ENCODE measurements at regions not wholly inside any gene's neighbourhood (a gene's known extent, or its start where the extent isn't known, plus 50 kb on each side); places are given as distances from the start of the nearest gene placed in this dataset.

GRCh38 chr11:122062763-122063162, 53.3 kb downstream of the BLID start:
- Histone ChIP-seq H3K36me3 (ENCODE audit: insufficient read depth, low read length) (no peaks in the 10 kb centered on the region), H3K27me3 (ENCODE audit: control insufficient read depth in 1 of 2, insufficient read depth in 2 of 2, low read length in 2 of 2) (no peaks in the 10 kb centered on the region), H3K4me1 (ENCODE audit: insufficient read depth, low read length) (no peaks in the 10 kb centered on the region), H3K4me3 (ENCODE audit: low read depth in 1 of 2, low read length in 2 of 2) (no peak overlapping the region), H3K27ac (ENCODE audit: low read depth, low read length) (no peak overlapping the region), H3K9me3 (ENCODE audit: low read length) (no peaks in the 10 kb centered on the region), H3K9ac (ENCODE audit: low read length) (no peak overlapping the region)

GRCh38 chr11:122059565-122059964, 56.5 kb downstream of the BLID start:
- Histone ChIP-seq H3K27ac (ENCODE audit: low read depth, low read length) (no peak overlapping the region), H3K9me3 (ENCODE audit: low read length) (no peaks in the 10 kb centered on the region)

GRCh38 chr11:122050021-122050690, 65.9 kb downstream of the BLID start:
- Histone ChIP-seq H3K4me1 (ENCODE audit: insufficient read depth, low read length) (no peaks in the 10 kb centered on the region), H3K9me3 (ENCODE audit: low read length) (no peaks in the 10 kb centered on the region), H3K27ac (ENCODE audit: low read depth, low read length) (no peak overlapping the region), H3K4me3 (ENCODE audit: low read depth in 1 of 2, low read length in 2 of 2) (no peak overlapping the region), H3K9ac (ENCODE audit: low read length) (no peak overlapping the region), H3K36me3 (ENCODE audit: insufficient read depth, low read length) (no peaks in the 10 kb centered on the region), H3K27me3 (ENCODE audit: control insufficient read depth in 1 of 2, insufficient read depth in 2 of 2, low read length in 2 of 2) (no peaks in the 10 kb centered on the region)

More at GRCh38 chr11:122059565-122059964, 56.5 kb downstream of the BLID start:
- Histone ChIP-seq H3K4me3 (ENCODE audit: low read depth in 1 of 2, low read length in 2 of 2) (no peak overlapping the region), H3K36me3 (ENCODE audit: insufficient read depth, low read length) (no peaks in the 10 kb centered on the region), H3K27me3 (ENCODE audit: control insufficient read depth in 1 of 2, insufficient read depth in 2 of 2, low read length in 2 of 2) (no peaks in the 10 kb centered on the region), H3K4me1 (ENCODE audit: insufficient read depth, low read length) (no peaks in the 10 kb centered on the region), H3K9ac (ENCODE audit: low read length) (no peak overlapping the region)

GRCh38 chr11:122048401-122048800, 67.6 kb downstream of the BLID start:
- Histone ChIP-seq H3K27ac (ENCODE audit: low read depth, low read length) (no peak overlapping the region), H3K27me3 (ENCODE audit: control insufficient read depth in 1 of 2, insufficient read depth in 2 of 2, low read length in 2 of 2) (no peaks in the 10 kb centered on the region), H3K9me3 (ENCODE audit: low read length) (no peaks in the 10 kb centered on the region), H3K4me1 (ENCODE audit: insufficient read depth, low read length) (no peaks in the 10 kb centered on the region), H3K36me3 (ENCODE audit: insufficient read depth, low read length) (no peaks in the 10 kb centered on the region), H3K9ac (ENCODE audit: low read length) (no peak overlapping the region), H3K4me3 (ENCODE audit: low read depth in 1 of 2, low read length in 2 of 2) (no peak overlapping the region)

GRCh38 chr11:122046846-122047245, 69.2 kb downstream of the BLID start:
- no peaks in the 10 kb centered on the region for H3K36me3 ChIP-seq (ENCODE audit: insufficient read depth, low read length)
- no peak overlapping the region for H3K27ac ChIP-seq (ENCODE audit: low read depth, low read length)
- H3K4me1 ChIP-seq (ENCODE audit: insufficient read depth, low read length): no peaks in the 10 kb centered on the region
- no peak overlapping the region for H3K9ac ChIP-seq (ENCODE audit: low read length)
- H3K27me3 ChIP-seq (ENCODE audit: control insufficient read depth in 1 of 2, insufficient read depth in 2 of 2, low read length in 2 of 2): no peaks in the 10 kb centered on the region
- no peaks in the 10 kb centered on the region for H3K9me3 ChIP-seq (ENCODE audit: low read length)
- no peak overlapping the region for H3K4me3 ChIP-seq (ENCODE audit: low read depth in 1 of 2, low read length in 2 of 2)

- Histone ChIP-seq H3K9ac (ENCODE audit: low read length) (no peak overlapping the region), H3K4me1 (ENCODE audit: insufficient read depth, low read length) (no peaks in the 10 kb centered on the region), H3K9me3 (ENCODE audit: low read length) (no peaks in the 10 kb centered on the region), H3K27ac (ENCODE audit: low read depth, low read length) (no peak overlapping the region), H3K36me3 (ENCODE audit: insufficient read depth, low read length) (no peaks in the 10 kb centered on the region), H3K27me3 (ENCODE audit: control insufficient read depth in 1 of 2, insufficient read depth in 2 of 2, low read length in 2 of 2) (no peaks in the 10 kb centered on the region), H3K4me3 (ENCODE audit: low read depth in 1 of 2, low read length in 2 of 2) (no peak overlapping the region)
Measured at GRCh38 chr11:122046438-122046837, 69.6 kb downstream of the BLID start.

- no peak overlapping the region for H3K27ac ChIP-seq (ENCODE audit: low read depth, low read length)
- no peaks in the 10 kb centered on the region for H3K36me3 ChIP-seq (ENCODE audit: insufficient read depth, low read length)
- H3K27me3 ChIP-seq (ENCODE audit: control insufficient read depth in 1 of 2, insufficient read depth in 2 of 2, low read length in 2 of 2): no peaks in the 10 kb centered on the region
- H3K9me3 ChIP-seq (ENCODE audit: low read length): no peaks in the 10 kb centered on the region
- no peak overlapping the region for H3K9ac ChIP-seq (ENCODE audit: low read length)
- no peak overlapping the region for H3K4me3 ChIP-seq (ENCODE audit: low read depth in 1 of 2, low read length in 2 of 2)
- no peaks in the 10 kb centered on the region for H3K4me1 ChIP-seq (ENCODE audit: insufficient read depth, low read length)
Measured at GRCh38 chr11:122045181-122045586, 70.8 kb downstream of the BLID start.

- H3K4me3 ChIP-seq (ENCODE audit: low read depth in 1 of 2, low read length in 2 of 2): no peak overlapping the region
- H3K27me3 ChIP-seq (ENCODE audit: control insufficient read depth in 1 of 2, insufficient read depth in 2 of 2, low read length in 2 of 2): no peaks in the 10 kb centered on the region
- no peaks in the 10 kb centered on the region for H3K4me1 ChIP-seq (ENCODE audit: insufficient read depth, low read length)
- H3K27ac ChIP-seq (ENCODE audit: low read depth, low read length): no peak overlapping the region
- H3K36me3 ChIP-seq (ENCODE audit: insufficient read depth, low read length): no peaks in the 10 kb centered on the region
- no peaks in the 10 kb centered on the region for H3K9me3 ChIP-seq (ENCODE audit: low read length)
- H3K9ac ChIP-seq (ENCODE audit: low read length): no peak overlapping the region
Measured at GRCh38 chr11:122044086-122044485, 71.9 kb downstream of the BLID start.

GRCh38 chr11:122042981-122043380, 73.0 kb downstream of the BLID start:
- Histone ChIP-seq H3K4me3 (ENCODE audit: low read depth in 1 of 2, low read length in 2 of 2) (no peak overlapping the region), H3K36me3 (ENCODE audit: insufficient read depth, low read length) (no peaks in the 10 kb centered on the region), H3K9me3 (ENCODE audit: low read length) (no peaks in the 10 kb centered on the region), H3K27ac (ENCODE audit: low read depth, low read length) (no peak overlapping the region), H3K9ac (ENCODE audit: low read length) (no peak overlapping the region), H3K27me3 (ENCODE audit: control insufficient read depth in 1 of 2, insufficient read depth in 2 of 2, low read length in 2 of 2) (no peaks in the 10 kb centered on the region), H3K4me1 (ENCODE audit: insufficient read depth, low read length) (no peaks in the 10 kb centered on the region)

- Histone ChIP-seq H3K36me3 (ENCODE audit: insufficient read depth, low read length) (no peaks in the 10 kb centered on the region), H3K9ac (ENCODE audit: low read length) (no peak overlapping the region), H3K4me1 (ENCODE audit: insufficient read depth, low read length) (no peaks in the 10 kb centered on the region), H3K9me3 (ENCODE audit: low read length) (no peaks in the 10 kb centered on the region), H3K27me3 (ENCODE audit: control insufficient read depth in 1 of 2, insufficient read depth in 2 of 2, low read length in 2 of 2) (no peaks in the 10 kb centered on the region), H3K4me3 (ENCODE audit: low read depth in 1 of 2, low read length in 2 of 2) (no peak overlapping the region), H3K27ac (ENCODE audit: low read depth, low read length) (no peak overlapping the region)
Measured at GRCh38 chr11:122040464-122040863, 75.6 kb downstream of the BLID start.

GRCh38 chr11:122038543-122038942, 77.5 kb downstream of the BLID start:
- Histone ChIP-seq H3K4me3 (ENCODE audit: low read depth in 1 of 2, low read length in 2 of 2) (no peak overlapping the region), H3K27me3 (ENCODE audit: control insufficient read depth in 1 of 2, insufficient read depth in 2 of 2, low read length in 2 of 2) (no peaks in the 10 kb centered on the region), H3K27ac (ENCODE audit: low read depth, low read length) (no peak overlapping the region), H3K36me3 (ENCODE audit: insufficient read depth, low read length) (no peaks in the 10 kb centered on the region), H3K9ac (ENCODE audit: low read length) (no peak overlapping the region), H3K9me3 (ENCODE audit: low read length) (no peaks in the 10 kb centered on the region), H3K4me1 (ENCODE audit: insufficient read depth, low read length) (no peaks in the 10 kb centered on the region)

GRCh38 chr11:122037911-122038310, 78.1 kb downstream of the BLID start:
- no peak overlapping the region for H3K27ac ChIP-seq (ENCODE audit: low read depth, low read length)
- no peak overlapping the region for H3K4me3 ChIP-seq (ENCODE audit: low read depth in 1 of 2, low read length in 2 of 2)
- no peak overlapping the region for H3K9ac ChIP-seq (ENCODE audit: low read length)
- H3K9me3 ChIP-seq (ENCODE audit: low read length): no peaks in the 10 kb centered on the region
- H3K4me1 ChIP-seq (ENCODE audit: insufficient read depth, low read length): no peaks in the 10 kb centered on the region
- H3K36me3 ChIP-seq (ENCODE audit: insufficient read depth, low read length): no peaks in the 10 kb centered on the region
- no peaks in the 10 kb centered on the region for H3K27me3 ChIP-seq (ENCODE audit: control insufficient read depth in 1 of 2, insufficient read depth in 2 of 2, low read length in 2 of 2)

Measured in muscle layer of colon (tissue), 2 donors.